ENCODE measurements at regions not wholly inside any gene's neighbourhood (a gene's known extent, or its start where the extent isn't known, plus 50 kb on each side); places are given as distances from the start of the nearest gene placed in this dataset.

DNA sequence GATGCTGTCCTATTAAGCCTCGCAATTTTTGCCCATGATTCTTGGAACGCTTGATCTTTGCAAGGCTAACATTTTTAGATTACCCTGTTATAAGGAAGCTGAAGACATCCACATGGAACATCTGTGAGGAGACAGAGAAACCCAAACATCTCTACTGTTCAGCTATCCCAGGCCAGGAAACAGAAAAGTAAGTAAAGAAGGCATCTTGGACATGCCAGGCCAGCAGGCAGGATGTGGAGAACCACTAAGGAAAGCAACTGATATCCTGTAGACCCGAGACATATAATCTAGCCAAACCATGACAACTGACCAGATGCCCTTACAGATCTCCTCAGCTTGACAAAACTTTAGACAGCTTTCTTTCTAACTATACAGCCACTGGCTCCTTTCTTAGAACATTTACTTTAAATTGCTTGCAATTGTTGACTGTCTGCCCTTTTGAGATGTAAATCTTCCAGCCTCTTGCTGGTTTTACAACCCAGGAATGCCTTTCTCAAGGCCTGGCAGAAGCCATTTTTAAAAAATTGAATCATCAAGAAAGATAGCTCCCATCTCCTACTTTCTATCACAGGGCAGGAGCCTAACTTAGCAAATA lies 255.8 kb upstream of the DACH1 start:
- ChIA-PET CTCF (interaction anchor here (0.7 kb wide), 1 partner anchor 94 kb away, joined by 3 read pairs; no protein-coding TSS in a partner anchor), POLR2A (no interaction called here)
- no peak for DNase-seq (ENCODE audit: extremely low spot score)
- no peak for TF ChIP-seq ELF4 (IDR thresholded peaks at IDR 0.05)

DNA sequence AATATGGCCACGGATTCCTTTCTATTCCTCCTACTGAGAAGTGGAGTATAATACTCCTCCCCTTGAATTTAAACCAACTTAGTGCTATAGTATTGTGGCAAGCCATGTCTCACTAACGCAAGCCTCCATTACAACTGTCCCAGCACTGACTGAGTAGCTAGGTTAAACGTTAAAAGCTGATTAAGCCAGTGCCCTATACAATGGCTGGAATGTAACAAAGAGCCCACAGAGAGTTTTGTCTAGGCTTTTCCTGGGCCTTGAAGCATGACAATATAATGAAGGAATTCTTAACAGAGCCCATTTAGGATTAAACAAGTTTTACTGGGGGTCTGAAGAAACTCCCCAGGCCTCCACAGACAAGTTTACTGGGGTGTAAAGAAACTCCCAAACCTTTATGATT lies 254.5 kb upstream of the DACH1 start:
- POLR2A ChIA-PET = no interaction called here
- CTCF ChIA-PET = no interaction called here
- TF ChIP-seq ELF4 (IDR thresholded peaks at IDR 0.05) = no peak
- no peak for TF ChIP-seq ARNT (IDR thresholded peaks at IDR 0.05)
- TF ChIP-seq NFRKB (IDR thresholded peaks at IDR 0.05) = no peak
- TF ChIP-seq SUZ12 (IDR thresholded peaks at IDR 0.05) = no peak
- TF ChIP-seq FOXK2 (IDR thresholded peaks at IDR 0.05) = no peak
- TF ChIP-seq FOXA1 (IDR thresholded peaks at IDR 0.05) = no peak
- TF ChIP-seq LEF1 (IDR thresholded peaks at IDR 0.05; ENCODE audit: borderline replicate concordance) = no peak
- no peak for TF ChIP-seq SP1 (IDR thresholded peaks at IDR 0.05)
- no peak for TF ChIP-seq FOXM1 (IDR thresholded peaks at IDR 0.05; ENCODE audit: borderline replicate concordance)
- TF ChIP-seq TARDBP (IDR thresholded peaks at IDR 0.05) = no peak
- TF ChIP-seq CTBP1 (IDR thresholded peaks at IDR 0.05; ENCODE audit: borderline replicate concordance) = no peak
- TF ChIP-seq BHLHE40 (IDR thresholded peaks at IDR 0.05; ENCODE audit: borderline replicate concordance) = no peak
- TF ChIP-seq HDGF (IDR thresholded peaks at IDR 0.05; ENCODE audit: borderline replicate concordance) = no peak
- TF ChIP-seq L3MBTL2 (conservative IDR thresholded peaks at IDR 0.05) = no peak
- TF ChIP-seq, protein P1, sequence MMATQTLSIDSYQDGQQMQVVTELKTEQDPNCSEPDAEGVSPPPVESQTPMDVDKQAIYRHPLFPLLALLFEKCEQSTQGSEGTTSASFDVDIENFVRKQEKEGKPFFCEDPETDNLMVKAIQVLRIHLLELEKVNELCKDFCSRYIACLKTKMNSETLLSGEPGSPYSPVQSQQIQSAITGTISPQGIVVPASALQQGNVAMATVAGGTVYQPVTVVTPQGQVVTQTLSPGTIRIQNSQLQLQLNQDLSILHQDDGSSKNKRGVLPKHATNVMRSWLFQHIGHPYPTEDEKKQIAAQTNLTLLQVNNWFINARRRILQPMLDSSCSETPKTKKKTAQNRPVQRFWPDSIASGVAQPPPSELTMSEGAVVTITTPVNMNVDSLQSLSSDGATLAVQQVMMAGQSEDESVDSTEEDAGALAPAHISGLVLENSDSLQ (IDR thresholded peaks at IDR 0.05) = no peak
- TF ChIP-seq ZNF384 (IDR thresholded peaks at IDR 0.05) = no peak
- DNase-seq (ENCODE audit: extremely low spot score) = no peak

- ChIA-PET POLR2A (no interaction called here), CTCF (interaction anchor here (0.6 kb wide), 1 partner anchor 14 kb away, joined by 3 read pairs; no protein-coding TSS in a partner anchor)
- no peak for DNase-seq (ENCODE audit: extremely low spot score)
- TF ChIP-seq ARNT (IDR thresholded peaks at IDR 0.05) (no peak), ZNF384 (IDR thresholded peaks at IDR 0.05) (no peak), SP1 (IDR thresholded peaks at IDR 0.05) (no peak), BHLHE40 (IDR thresholded peaks at IDR 0.05; ENCODE audit: borderline replicate concordance) (no peak), LEF1 (IDR thresholded peaks at IDR 0.05; ENCODE audit: borderline replicate concordance) (no peak), L3MBTL2 (conservative IDR thresholded peaks at IDR 0.05) (no peak), TARDBP (IDR thresholded peaks at IDR 0.05) (no peak), HDGF (IDR thresholded peaks at IDR 0.05; ENCODE audit: borderline replicate concordance) (no peak), FOXA1 (IDR thresholded peaks at IDR 0.05) (no peak), FOXK2 (IDR thresholded peaks at IDR 0.05) (no peak), CTBP1 (IDR thresholded peaks at IDR 0.05; ENCODE audit: borderline replicate concordance) (no peak), NFRKB (IDR thresholded peaks at IDR 0.05) (no peak), ELF4 (IDR thresholded peaks at IDR 0.05) (no peak), FOXM1 (IDR thresholded peaks at IDR 0.05; ENCODE audit: borderline replicate concordance) (no peak), SUZ12 (IDR thresholded peaks at IDR 0.05) (no peak)
- TF ChIP-seq, protein P1 (IDR thresholded peaks at IDR 0.05) = no peak
These were observed 253.6 kb upstream of the DACH1 start for GRCh38 chr13:72120632-72121031.

DNA sequence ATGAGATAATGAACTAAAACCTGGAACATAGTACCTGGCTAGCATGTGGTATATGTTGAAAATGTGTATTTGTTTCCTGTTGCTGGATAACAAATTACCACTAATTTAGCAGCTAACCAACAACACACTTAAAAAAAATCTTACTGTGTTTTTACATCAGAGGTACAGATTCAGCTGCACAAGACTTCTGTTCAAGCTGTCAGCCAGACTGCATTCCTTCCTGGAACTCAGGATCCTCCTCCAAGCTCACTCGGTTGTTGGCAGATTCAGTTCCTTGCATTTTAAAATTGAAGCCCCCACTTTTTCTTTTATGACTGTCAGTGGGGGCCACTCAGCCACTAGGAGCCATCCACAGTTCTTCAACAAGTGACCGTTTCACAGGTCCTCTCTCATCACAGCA lies 246.9 kb upstream of the DACH1 start:
- no peak for DNase-seq (ENCODE audit: extremely low spot score)
- ChIA-PET POLR2A (no interaction called here), CTCF (interaction anchor here (0.7 kb wide), 1 partner anchor 13 kb away, joined by 3 read pairs; no protein-coding TSS in a partner anchor)
- TF ChIP-seq NFRKB (IDR thresholded peaks at IDR 0.05) (no peak), ARNT (IDR thresholded peaks at IDR 0.05) (no peak), TARDBP (IDR thresholded peaks at IDR 0.05) (no peak), LEF1 (IDR thresholded peaks at IDR 0.05; ENCODE audit: borderline replicate concordance) (no peak), L3MBTL2 (conservative IDR thresholded peaks at IDR 0.05) (no peak)

DNA sequence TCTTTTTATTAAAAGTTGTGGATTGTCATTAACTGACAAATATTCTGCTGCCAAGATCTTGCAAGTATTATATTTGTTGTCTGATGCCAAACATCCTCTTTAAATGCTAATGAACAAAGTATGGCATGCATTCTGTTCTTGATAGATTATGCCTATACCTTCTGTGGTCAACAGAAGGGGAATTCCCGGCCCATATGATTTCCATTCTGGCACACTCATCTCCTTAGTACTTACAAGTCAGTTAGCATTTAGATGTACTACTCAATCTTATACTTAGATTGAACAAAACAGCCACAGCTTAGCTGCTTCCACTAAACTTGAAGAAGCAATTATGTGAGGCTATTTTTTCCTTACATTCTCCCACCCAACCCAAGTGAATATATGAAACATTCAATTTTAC lies 246.1 kb upstream of the DACH1 start:
- POLR2A ChIA-PET = no interaction called here
- TF ChIP-seq NFRKB (IDR thresholded peaks at IDR 0.05) (no peak), SP1 (IDR thresholded peaks at IDR 0.05) (no peak), FOXM1 (IDR thresholded peaks at IDR 0.05; ENCODE audit: borderline replicate concordance) (no peak), FOXA1 (IDR thresholded peaks at IDR 0.05) (no peak), CTBP1 (IDR thresholded peaks at IDR 0.05; ENCODE audit: borderline replicate concordance) (no peak), ELF4 (IDR thresholded peaks at IDR 0.05) (no peak)
- DNase-seq (ENCODE audit: extremely low spot score) = no peak
- CTCF ChIA-PET = no interaction called here

- no peak for DNase-seq (ENCODE audit: extremely low spot score)
- TF ChIP-seq NFRKB (IDR thresholded peaks at IDR 0.05) (no peak), ELF4 (IDR thresholded peaks at IDR 0.05) (no peak), FOXA1 (IDR thresholded peaks at IDR 0.05) (no peak), ZNF384 (IDR thresholded peaks at IDR 0.05) (no peak), L3MBTL2 (conservative IDR thresholded peaks at IDR 0.05) (no peak), CTBP1 (IDR thresholded peaks at IDR 0.05; ENCODE audit: borderline replicate concordance) (no peak), SP1 (IDR thresholded peaks at IDR 0.05) (no peak), BHLHE40 (IDR thresholded peaks at IDR 0.05; ENCODE audit: borderline replicate concordance) (no peak), SUZ12 (IDR thresholded peaks at IDR 0.05) (no peak), LEF1 (IDR thresholded peaks at IDR 0.05; ENCODE audit: borderline replicate concordance) (no peak), FOXK2 (IDR thresholded peaks at IDR 0.05) (no peak), TARDBP (IDR thresholded peaks at IDR 0.05) (no peak), HDGF (IDR thresholded peaks at IDR 0.05; ENCODE audit: borderline replicate concordance) (no peak), ARNT (IDR thresholded peaks at IDR 0.05) (no peak), FOXM1 (IDR thresholded peaks at IDR 0.05; ENCODE audit: borderline replicate concordance) (no peak)
- TF ChIP-seq, protein P1 (IDR thresholded peaks at IDR 0.05) = no peak
- CTCF ChIA-PET = no interaction called here
- POLR2A ChIA-PET = no interaction called here
These were observed 245.2 kb upstream of the DACH1 start for GRCh38 chr13:72112216-72112615.
